Breast epithelium (tissue), 3 donors: ENCODE measurements at regions not wholly inside any gene's neighbourhood (a gene's known extent, or its start where the extent isn't known, plus 50 kb on each side); places are given as distances from the start of the nearest gene placed in this dataset.

Experiments used
- POLR2A ChIP-seq: fragments of 450-650 bp; IDR thresholded peaks from one replicate; pipeline ENCODE4 v1.6.1; 2016; ENCODE audit warnings: antibody characterized with exemption, mild to moderate bottlenecking, moderate library complexity
- TF ChIP-seq, protein P1 (sequence below), 3 donors: fragments of 450-650 bp; IDR thresholded peaks; one replicate each; pipeline ENCODE4 v1.5.1; 2016 to 2017; ENCODE audit warnings: antibody characterized with exemption in 3 of 3, mild to moderate bottlenecking in 3 of 3, moderate library complexity in 3 of 3

DNA sequence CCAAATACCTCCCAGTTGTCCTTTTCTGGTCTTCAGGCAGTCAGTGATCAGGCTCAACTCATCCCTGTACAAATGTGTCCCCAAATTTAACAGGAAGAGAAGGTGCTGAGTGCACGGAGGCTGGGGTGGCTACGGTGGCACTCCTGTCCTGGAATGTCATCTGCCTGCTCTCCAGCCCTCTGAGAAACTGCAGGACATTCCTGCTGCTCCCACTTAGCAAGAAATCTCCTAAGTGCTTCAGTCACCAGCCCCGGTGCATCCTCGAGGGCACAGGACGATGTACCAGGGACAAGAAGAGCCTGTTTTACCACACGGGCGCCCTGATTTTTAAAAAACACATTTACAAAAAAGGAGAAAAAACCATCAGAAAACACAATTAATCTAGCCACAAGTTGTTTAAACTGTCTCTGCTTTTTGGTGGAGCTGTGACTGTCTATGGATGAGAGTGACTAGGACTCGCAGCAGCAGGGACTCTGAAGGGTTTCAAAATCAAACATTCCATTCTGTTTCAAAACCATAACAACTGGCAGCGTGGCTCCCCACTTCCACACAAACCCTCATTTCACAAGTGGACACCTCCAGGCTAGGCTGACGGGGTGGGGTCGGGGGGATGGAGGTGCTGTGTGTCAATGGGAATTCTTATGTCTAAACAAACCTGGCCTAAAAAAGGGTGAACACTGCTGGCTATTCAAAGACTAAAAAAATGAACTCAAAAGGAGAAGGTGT lies 65.3 kb upstream of the CNEP1R1 start:
- no peak for TF ChIP-seq POLR2A
- TF ChIP-seq, protein P1, sequence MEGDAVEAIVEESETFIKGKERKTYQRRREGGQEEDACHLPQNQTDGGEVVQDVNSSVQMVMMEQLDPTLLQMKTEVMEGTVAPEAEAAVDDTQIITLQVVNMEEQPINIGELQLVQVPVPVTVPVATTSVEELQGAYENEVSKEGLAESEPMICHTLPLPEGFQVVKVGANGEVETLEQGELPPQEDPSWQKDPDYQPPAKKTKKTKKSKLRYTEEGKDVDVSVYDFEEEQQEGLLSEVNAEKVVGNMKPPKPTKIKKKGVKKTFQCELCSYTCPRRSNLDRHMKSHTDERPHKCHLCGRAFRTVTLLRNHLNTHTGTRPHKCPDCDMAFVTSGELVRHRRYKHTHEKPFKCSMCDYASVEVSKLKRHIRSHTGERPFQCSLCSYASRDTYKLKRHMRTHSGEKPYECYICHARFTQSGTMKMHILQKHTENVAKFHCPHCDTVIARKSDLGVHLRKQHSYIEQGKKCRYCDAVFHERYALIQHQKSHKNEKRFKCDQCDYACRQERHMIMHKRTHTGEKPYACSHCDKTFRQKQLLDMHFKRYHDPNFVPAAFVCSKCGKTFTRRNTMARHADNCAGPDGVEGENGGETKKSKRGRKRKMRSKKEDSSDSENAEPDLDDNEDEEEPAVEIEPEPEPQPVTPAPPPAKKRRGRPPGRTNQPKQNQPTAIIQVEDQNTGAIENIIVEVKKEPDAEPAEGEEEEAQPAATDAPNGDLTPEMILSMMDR (IDR thresholded peaks at IDR 0.05) = no peak
